ENCODE measurements at regions not wholly inside any gene's neighbourhood (a gene's known extent, or its start where the extent isn't known, plus 50 kb on each side); places are given as distances from the start of the nearest gene placed in this dataset.

- DNase-seq (ENCODE audit: extremely low read depth, insufficient read length): no peak
- TF ChIP-seq CTCF (IDR thresholded peaks at IDR 0.05; ENCODE audit: insufficient read depth, low read length, poor library complexity, severe bottlenecking): no peak
- no peak overlapping the region for H3K4me3 ChIP-seq (replicated peaks; ENCODE audit: low read depth, low read length)
- H3K27me3 ChIP-seq (replicated peaks; ENCODE audit: control insufficient read depth, insufficient read depth, low read length): no peaks in the 10 kb centered on the region
- H3K36me3 ChIP-seq (ENCODE audit: control insufficient read depth, insufficient read depth, low read length): no peaks in the 10 kb centered on the region
These were observed 880.4 kb downstream of the EFNB2 start for GRCh38 chr13:105655046-105655445.

DNA sequence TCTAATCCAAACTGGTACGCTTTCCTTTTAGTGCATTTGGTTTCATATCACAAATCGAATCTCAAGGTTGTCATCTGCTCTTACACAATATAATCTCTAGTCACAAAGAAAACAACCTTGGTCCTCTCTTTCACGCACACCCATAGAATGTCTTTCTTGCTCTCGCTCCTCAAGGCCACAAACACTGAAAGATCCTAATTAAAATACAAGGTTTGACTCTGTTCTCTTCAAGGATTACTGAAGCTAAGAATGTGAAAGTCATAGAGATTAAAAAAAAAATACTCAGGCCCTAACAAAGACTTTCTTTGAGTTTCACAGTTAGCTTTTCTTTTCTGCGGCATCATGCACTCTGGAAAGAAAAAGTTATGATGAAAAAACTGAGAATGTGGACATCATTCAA lies 891.5 kb downstream of the EFNB2 start:
- H3K4me3 ChIP-seq (replicated peaks; ENCODE audit: low read depth, low read length): no peak overlapping the region
- H3K36me3 ChIP-seq (ENCODE audit: control insufficient read depth, insufficient read depth, low read length): no peaks in the 10 kb centered on the region
- no peak for TF ChIP-seq CTCF (IDR thresholded peaks at IDR 0.05; ENCODE audit: insufficient read depth, low read length, poor library complexity, severe bottlenecking)
- H3K27me3 ChIP-seq (replicated peaks; ENCODE audit: control insufficient read depth, insufficient read depth, low read length): no peaks in the 10 kb centered on the region
- no peak for DNase-seq (ENCODE audit: extremely low read depth, insufficient read length)

DNA sequence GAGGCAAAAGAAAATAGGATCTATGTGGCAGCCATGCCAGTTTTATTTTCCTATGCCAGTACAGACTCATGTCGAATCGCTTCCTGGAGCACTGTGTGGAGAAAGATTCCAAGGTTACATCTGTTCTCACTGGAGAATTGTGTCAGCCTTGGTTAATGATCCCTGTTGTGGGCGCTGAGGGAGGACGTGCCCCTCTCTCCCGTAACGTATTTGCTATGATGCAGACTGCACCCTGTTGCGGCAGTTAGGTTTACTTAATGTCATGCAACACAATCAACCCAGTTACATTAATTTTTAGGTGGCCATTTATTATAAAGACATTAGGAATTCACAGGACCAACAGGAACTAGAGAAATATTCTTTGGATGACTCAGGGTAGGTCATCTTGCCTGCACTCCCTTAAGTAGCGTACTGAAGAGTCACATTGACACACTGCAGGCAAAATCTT lies 892.9 kb downstream of the EFNB2 start:
- Histone ChIP-seq H3K27me3 (replicated peaks; ENCODE audit: control insufficient read depth, insufficient read depth, low read length) (no peaks in the 10 kb centered on the region), H3K4me3 (replicated peaks; ENCODE audit: low read depth, low read length) (no peak overlapping the region), H3K36me3 (ENCODE audit: control insufficient read depth, insufficient read depth, low read length) (no peaks in the 10 kb centered on the region)
- TF ChIP-seq CTCF (IDR thresholded peaks at IDR 0.05; ENCODE audit: insufficient read depth, low read length, poor library complexity, severe bottlenecking): no peak
- DNase-seq (ENCODE audit: extremely low read depth, insufficient read length): no peak

GRCh38 chr13:105641121-105641520 lies 894.3 kb downstream of the EFNB2 start:
- H3K4me3 ChIP-seq (replicated peaks; ENCODE audit: low read depth, low read length): no peak overlapping the region
- no peaks in the 10 kb centered on the region for H3K36me3 ChIP-seq (ENCODE audit: control insufficient read depth, insufficient read depth, low read length)
- TF ChIP-seq CTCF (IDR thresholded peaks at IDR 0.05; ENCODE audit: insufficient read depth, low read length, poor library complexity, severe bottlenecking): no peak
- DNase-seq (ENCODE audit: extremely low read depth, insufficient read length): no peak
- no peaks in the 10 kb centered on the region for H3K27me3 ChIP-seq (replicated peaks; ENCODE audit: control insufficient read depth, insufficient read depth, low read length)

- Histone ChIP-seq H3K4me3 (replicated peaks; ENCODE audit: low read depth, low read length) (no peak overlapping the region), H3K36me3 (ENCODE audit: control insufficient read depth, insufficient read depth, low read length) (no peaks in the 10 kb centered on the region), H3K27me3 (replicated peaks; ENCODE audit: control insufficient read depth, insufficient read depth, low read length) (no peaks in the 10 kb centered on the region)
- no peak for TF ChIP-seq CTCF (IDR thresholded peaks at IDR 0.05; ENCODE audit: insufficient read depth, low read length, poor library complexity, severe bottlenecking)
- no peak for DNase-seq (ENCODE audit: extremely low read depth, insufficient read length)
These were observed 897.0 kb downstream of the EFNB2 start for GRCh38 chr13:105638426-105638825.

GRCh38 chr13:105634059-105634458 lies 901.4 kb downstream of the EFNB2 start:
- TF ChIP-seq CTCF (IDR thresholded peaks at IDR 0.05; ENCODE audit: insufficient read depth, low read length, poor library complexity, severe bottlenecking): no peak
- H3K27me3 ChIP-seq (replicated peaks; ENCODE audit: control insufficient read depth, insufficient read depth, low read length): no peaks in the 10 kb centered on the region
- H3K4me3 ChIP-seq (replicated peaks; ENCODE audit: low read depth, low read length): no peak overlapping the region
- H3K36me3 ChIP-seq (ENCODE audit: control insufficient read depth, insufficient read depth, low read length): no peaks in the 10 kb centered on the region
- DNase-seq (ENCODE audit: extremely low read depth, insufficient read length): no peak
